ENCODE measurements at regions not wholly inside any gene's neighbourhood (a gene's known extent, or its start where the extent isn't known, plus 50 kb on each side); places are given as distances from the start of the nearest gene placed in this dataset.

DNA sequence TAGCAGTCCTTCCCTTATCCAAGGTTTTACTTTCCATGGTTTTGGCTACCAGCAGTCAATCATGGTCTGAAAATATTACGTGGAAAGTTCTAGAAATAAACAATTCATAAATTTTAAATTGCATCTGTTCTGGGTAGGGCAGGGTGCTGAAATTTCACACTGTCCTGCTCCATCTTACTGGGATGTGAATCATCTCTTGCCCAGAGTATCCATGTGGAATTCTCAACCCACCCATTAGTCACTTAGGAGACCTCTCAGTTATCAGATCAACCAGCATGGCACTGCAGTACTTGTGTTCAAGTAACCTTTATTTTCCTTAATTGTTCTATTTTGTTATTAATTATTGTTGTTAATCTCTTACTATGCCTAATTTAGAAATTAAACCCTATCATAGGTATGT is 202.8 kb upstream of the CPHXL start:
- peaks cover 0 to 23% (median 10%) of the 10 kb centered on the region in 11 donors for H3K9me3 ChIP-seq
- H3K36me3 ChIP-seq = no peaks in the 10 kb centered on the region
- H3K27me3 ChIP-seq = no peaks in the 10 kb centered on the region
- ATAC-seq = no peak
- DNase-seq = no peak
- TF ChIP-seq, protein P1, sequence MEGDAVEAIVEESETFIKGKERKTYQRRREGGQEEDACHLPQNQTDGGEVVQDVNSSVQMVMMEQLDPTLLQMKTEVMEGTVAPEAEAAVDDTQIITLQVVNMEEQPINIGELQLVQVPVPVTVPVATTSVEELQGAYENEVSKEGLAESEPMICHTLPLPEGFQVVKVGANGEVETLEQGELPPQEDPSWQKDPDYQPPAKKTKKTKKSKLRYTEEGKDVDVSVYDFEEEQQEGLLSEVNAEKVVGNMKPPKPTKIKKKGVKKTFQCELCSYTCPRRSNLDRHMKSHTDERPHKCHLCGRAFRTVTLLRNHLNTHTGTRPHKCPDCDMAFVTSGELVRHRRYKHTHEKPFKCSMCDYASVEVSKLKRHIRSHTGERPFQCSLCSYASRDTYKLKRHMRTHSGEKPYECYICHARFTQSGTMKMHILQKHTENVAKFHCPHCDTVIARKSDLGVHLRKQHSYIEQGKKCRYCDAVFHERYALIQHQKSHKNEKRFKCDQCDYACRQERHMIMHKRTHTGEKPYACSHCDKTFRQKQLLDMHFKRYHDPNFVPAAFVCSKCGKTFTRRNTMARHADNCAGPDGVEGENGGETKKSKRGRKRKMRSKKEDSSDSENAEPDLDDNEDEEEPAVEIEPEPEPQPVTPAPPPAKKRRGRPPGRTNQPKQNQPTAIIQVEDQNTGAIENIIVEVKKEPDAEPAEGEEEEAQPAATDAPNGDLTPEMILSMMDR (IDR thresholded peaks at IDR 0.05) = no peak
- no peak overlapping the region for H3K27ac ChIP-seq
- intact Hi-C loops (cut with DNase I) = no loop called here
- H3K4me3 ChIP-seq = no peak overlapping the region
- 90 to 93% methylated on average over 1 of the region's 1 CpG for WGBS, 2 donors
- H3K4me1 ChIP-seq = no peaks in the 10 kb centered on the region

DNA sequence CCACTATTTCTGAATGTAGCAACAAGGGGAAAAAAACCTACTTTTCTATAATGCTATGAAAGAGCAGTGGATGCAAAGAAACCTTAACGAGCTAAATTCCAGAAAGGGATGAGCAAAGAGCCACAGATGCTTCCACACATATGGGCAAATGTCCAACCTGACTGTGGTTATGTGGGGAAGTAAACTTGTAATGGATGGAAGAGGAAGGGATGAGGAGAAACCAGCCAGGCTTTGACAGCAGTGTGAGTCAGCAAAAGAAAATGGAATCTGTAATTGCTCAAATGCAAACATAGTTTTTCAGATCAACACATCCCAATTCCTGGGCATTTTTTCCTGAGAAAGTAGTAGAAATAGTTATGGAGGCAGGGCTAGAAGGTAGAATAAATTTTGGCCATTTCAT is 204.8 kb upstream of the CPHXL start:
- Histone ChIP-seq H3K9me3 (peaks cover 0 to 23% (median 10%) of the 10 kb centered on the region in 11 donors), H3K4me1 (no peaks in the 10 kb centered on the region), H3K27me3 (no peaks in the 10 kb centered on the region), H3K4me3 (no peak overlapping the region), H3K27ac (no peak overlapping the region), H3K36me3 (no peaks in the 10 kb centered on the region)
- DNase-seq = no peak
- TF ChIP-seq, protein P1 (IDR thresholded peaks at IDR 0.05) = no peak
- ATAC-seq = no peak
- 37 to 41% methylated on average over 1 of the region's 1 CpG for WGBS, 2 donors
- intact Hi-C loops (cut with DNase I) = no loop called here

DNA sequence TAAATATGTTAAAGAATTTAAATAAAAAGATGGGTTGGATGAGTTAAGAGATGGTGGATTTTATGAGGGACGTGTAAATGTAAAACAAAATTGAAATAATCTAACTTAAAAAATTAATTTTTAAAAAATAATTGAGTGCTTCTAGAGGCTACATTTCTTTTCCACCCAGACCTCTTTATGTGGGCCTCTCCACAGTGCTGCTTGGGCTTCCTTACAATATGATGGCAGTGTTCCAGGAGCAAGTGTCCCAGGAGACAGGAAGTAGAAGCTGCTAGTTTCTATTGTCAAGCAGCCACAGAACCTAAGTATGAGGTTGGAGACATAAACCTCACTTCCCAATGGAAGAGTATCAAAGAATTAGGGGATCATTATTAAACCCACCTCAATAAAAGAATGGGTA is 205.7 kb upstream of the CPHXL start:
- Histone ChIP-seq H3K4me3 (no peak overlapping the region), H3K27me3 (peaks cover 0 to 2% (median 0%) of the 10 kb centered on the region in 7 donors), H3K27ac (no peak overlapping the region), H3K4me1 (no peaks in the 10 kb centered on the region), H3K9me3 (peaks cover 0 to 23% (median 10%) of the 10 kb centered on the region in 11 donors), H3K36me3 (no peaks in the 10 kb centered on the region)
- TF ChIP-seq, protein P1 (IDR thresholded peaks at IDR 0.05) = no peak
- ATAC-seq = no peak
- no peak for DNase-seq
- 88 to 89% methylated on average over 1 of the region's 1 CpG for WGBS, 2 donors
- intact Hi-C loops (cut with DNase I) = no loop called here

DNA sequence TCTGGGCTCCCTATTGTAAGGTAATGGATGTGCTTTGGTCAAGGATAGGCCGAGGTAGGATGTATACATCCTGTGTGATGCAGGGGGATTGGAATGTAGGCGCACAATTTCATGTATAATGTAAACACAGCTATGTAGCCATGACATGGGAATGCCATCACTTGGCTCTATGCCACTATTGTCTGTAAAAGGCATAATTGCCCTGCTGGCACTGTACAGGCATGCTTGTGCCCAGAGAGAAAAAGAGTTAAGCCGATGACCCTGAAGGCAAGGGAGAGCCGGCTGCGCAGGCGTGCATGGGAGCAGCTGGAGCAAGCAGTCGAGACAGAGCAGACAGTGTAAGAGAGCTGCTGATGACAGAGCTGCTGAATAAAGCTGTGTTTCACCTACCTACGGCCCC is 212.5 kb upstream of the CPHXL start:
- 75 to 79% methylated on average over 8 of the region's 8 CpGs for WGBS, 2 donors
- no peaks in the 10 kb centered on the region for H3K4me1 ChIP-seq
- no peak for ATAC-seq

More for the DNA sequence above, 212.5 kb upstream of the CPHXL start:
- intact Hi-C loops (cut with DNase I) = no loop called here
- TF ChIP-seq, protein P1 (IDR thresholded peaks at IDR 0.05) = no peak
- no peak overlapping the region for H3K4me3 ChIP-seq
- no peak for DNase-seq
- H3K27ac ChIP-seq = no peak overlapping the region
- H3K36me3 ChIP-seq = no peaks in the 10 kb centered on the region
- peaks cover 0 to 9% (median 0%) of the 10 kb centered on the region in 7 donors for H3K27me3 ChIP-seq
- H3K9me3 ChIP-seq = peaks cover 0 to 7% (median 0%) of the 10 kb centered on the region in 11 donors
